GM21381 (cell line): ENCODE measurements at regions not wholly inside any gene's neighbourhood (a gene's known extent, or its start where the extent isn't known, plus 50 kb on each side); places are given as distances from the start of the nearest gene placed in this dataset.
"Not testable (repeated sequence)": the region's sequence is repeated elsewhere in the genome, so short reads cannot be mapped to it uniquely, and the experiment has no call there.

Experiments used
- ATAC-seq: cut with Tn5 transposase; IDR thresholded peaks from one replicate; pipeline ENCODE4 v1.9.1; 2021; ENCODE audit warnings: mild to moderate bottlenecking, moderate library complexity; ENCODE audit not compliant: unreplicated experiment

GRCh38 chr5:16987776-16988175, 51.7 kb upstream of the MYO10 start:
- no peak for ATAC-seq

- ATAC-seq, result not testable (repeated sequence)
These were observed 54.9 kb upstream of the MYO10 start for GRCh38 chr5:16990817-16991520.

- ATAC-seq, result no peak
These were observed 55.9 kb upstream of the MYO10 start for GRCh38 chr5:16992006-16992405.

- ATAC-seq, result no peak
These were observed 56.4 kb upstream of the MYO10 start for GRCh38 chr5:16992444-16992843.

- no peak for ATAC-seq
These were observed 58.5 kb upstream of the MYO10 start for GRCh38 chr5:16994565-16994964.

GRCh38 chr5:16995372-16995771, 59.3 kb upstream of the MYO10 start:
- ATAC-seq, result no peak

- ATAC-seq, result no peak
These were observed 64.3 kb upstream of the MYO10 start for GRCh38 chr5:17000291-17000939.

GRCh38 chr5:17001428-17001827, 65.3 kb upstream of the MYO10 start:
- no peak for ATAC-seq

- ATAC-seq, result no peak
These were observed 68.5 kb upstream of the MYO10 start for GRCh38 chr5:17004441-17005106.

GRCh38 chr5:17005107-17005828, 69.2 kb upstream of the MYO10 start:
- no peak for ATAC-seq

GRCh38 chr5:17012289-17012688, 76.2 kb upstream of the MYO10 start:
- ATAC-seq, result no peak

GRCh38 chr5:17014686-17015085, 78.6 kb upstream of the MYO10 start:
- ATAC-seq, result no peak

GRCh38 chr5:17018871-17019270, 82.8 kb upstream of the MYO10 start:
- ATAC-seq, result no peak

GRCh38 chr5:17019324-17019723, 83.2 kb upstream of the MYO10 start:
- ATAC-seq, result no peak

GRCh38 chr5:17020678-17021601, 84.9 kb upstream of the MYO10 start:
- ATAC-seq, result no peak

GRCh38 chr5:17021602-17021932, 85.5 kb upstream of the MYO10 start:
- ATAC-seq, result no peak

- ATAC-seq, result no peak
These were observed 86.2 kb upstream of the MYO10 start for GRCh38 chr5:17022296-17022695.

GRCh38 chr5:17024686-17025180, 88.6 kb upstream of the MYO10 start:
- no peak for ATAC-seq

GRCh38 chr5:17031659-17032277, 95.7 kb upstream of the MYO10 start:
- not testable (repeated sequence) for ATAC-seq
